HG03575 (cell line): ENCODE measurements at regions not wholly inside any gene's neighbourhood (a gene's known extent, or its start where the extent isn't known, plus 50 kb on each side); places are given as distances from the start of the nearest gene placed in this dataset.
"Not testable (repeated sequence)": the region's sequence is repeated elsewhere in the genome, so short reads cannot be mapped to it uniquely, and the experiment has no call there.

Source experiments
- ATAC-seq: cut with Tn5 transposase; IDR thresholded peaks from one replicate; pipeline ENCODE4 v1.9.1; 2021; ENCODE audit not compliant: unreplicated experiment, insufficient number of reproducible peaks, low FRiP score; ENCODE audit errors: extremely low read depth

GRCh38 chr6:154623391-154623790 lies 109.8 kb upstream of the SCAF8 start:
- ATAC-seq = no peak

DNA sequence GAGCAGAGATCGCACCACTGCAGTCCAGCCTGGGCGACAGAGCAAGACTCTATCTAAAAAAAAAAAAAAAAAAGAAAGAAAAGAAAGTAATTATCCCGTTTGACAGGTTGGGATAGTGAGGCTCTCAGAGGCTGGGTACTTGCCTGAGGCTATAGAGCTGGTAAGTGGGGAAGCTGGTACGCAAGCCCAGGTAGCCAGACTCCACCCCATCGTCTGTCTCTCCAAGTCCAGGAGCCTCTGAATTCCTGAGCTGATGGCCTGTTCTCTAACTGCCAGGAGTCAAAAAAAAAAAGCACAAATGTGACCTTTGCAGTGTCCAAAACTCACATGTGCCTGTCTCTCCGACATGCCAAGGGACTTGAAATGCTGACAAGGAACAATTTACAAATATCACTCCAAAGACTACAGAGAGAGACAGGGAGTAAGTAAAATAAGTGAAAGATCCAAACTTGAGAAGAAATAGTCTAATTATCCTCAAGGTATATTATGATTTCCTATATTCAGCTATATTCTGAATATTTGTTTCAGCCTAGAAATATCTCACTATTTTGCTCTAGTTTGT lies 109.1 kb upstream of the SCAF8 start:
- ATAC-seq = no peak

GRCh38 chr6:154624727-154625126 lies 108.5 kb upstream of the SCAF8 start:
- not testable (repeated sequence) for ATAC-seq

DNA sequence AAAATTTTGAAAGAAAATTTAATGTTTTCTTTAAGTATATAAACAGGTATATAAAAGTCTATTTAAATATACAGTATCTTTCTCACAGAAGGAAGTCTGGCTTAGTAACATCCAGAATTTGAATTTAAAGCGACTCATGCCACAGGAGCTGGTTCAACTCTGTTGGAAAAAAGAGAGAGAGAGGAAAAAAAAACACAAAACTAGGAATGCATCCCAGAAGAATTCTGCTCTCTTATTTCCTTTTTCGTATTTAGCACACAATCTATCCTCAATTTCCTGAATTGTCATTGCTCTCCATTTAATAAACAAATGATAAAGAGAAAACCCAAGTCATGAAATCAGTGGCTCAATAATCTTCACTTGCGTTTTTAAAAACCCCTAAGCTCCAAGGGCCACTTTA lies 107.5 kb upstream of the SCAF8 start:
- no peak for ATAC-seq

DNA sequence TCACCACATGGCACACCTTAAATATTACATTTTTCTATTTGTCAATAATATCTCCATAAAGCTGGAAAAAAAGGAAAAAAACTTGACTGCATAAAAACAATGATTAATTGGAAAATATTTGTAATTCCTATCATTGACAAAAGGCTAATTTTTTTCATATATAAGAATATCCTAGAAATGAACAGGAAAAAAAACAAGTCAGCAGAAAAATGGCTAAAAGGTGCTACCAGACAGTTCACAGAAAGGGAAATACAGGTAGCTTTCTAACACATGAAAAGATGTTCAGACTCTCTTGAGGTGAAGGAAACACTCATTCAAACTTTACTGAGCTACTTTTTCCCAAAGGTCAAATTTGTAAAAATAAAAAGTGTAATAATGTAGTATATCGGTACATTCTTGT lies 104.1 kb upstream of the SCAF8 start:
- ATAC-seq = no peak

- ATAC-seq = no peak
These were observed 101.1 kb upstream of the SCAF8 start for GRCh38 chr6:154632119-154632518.

DNA sequence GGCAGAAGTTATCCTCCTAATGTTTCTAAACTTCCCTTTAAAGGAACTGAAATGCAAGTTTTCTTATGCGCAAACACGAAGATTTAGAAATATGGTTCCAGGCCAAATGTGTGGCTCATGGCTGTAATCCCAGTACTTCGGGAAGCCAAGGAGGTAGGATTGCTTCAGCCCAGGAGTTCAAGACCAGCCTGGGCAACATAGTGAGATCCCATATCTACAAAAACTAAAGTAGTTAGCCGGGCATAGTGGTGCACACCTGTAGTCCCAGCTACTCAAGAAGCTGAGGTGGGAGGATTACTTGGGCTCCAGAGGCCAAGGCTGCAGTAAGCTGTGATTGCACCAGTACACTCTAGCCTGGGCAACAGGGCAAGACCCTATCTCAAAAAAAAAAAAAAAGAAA lies 95.8 kb upstream of the SCAF8 start:
- no peak for ATAC-seq

DNA sequence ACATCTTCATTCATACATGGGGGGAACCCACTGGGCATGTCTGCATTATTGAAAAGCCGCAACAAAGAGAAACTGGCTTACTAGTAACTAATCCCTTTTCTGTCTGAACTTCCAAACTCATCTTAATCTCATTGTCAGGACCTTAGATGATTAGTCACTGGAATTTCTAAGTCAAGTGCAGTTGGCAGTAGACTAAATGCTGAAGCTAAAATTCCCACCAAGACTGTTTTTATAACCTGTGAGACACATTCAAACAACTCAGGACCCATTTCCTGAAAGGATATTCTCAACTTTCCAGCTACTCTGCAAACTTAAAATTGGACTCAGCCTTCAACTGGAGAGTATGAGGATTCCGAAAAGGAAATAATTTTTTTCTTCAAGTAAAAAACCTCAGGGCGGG lies 94.8 kb upstream of the SCAF8 start:
- ATAC-seq = no peak

DNA sequence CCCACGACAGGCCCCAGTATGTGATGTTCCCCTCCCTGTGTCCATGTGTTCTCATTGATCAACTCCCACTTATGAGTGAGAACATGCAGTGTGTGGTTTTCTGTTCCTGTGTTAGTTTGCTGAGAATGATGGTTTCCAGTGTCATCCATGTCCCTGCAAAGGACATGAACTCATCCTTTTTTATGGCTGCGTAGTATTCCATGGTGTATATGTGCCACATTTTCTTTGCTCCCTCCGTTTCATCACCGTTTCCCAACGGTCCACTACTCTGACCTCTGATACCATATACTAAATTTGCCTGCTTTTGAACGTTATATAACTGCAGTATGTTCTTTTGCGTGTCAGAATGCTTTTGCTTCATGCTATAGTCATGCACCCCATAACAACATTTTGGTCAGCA lies 94.0 kb upstream of the SCAF8 start:
- not testable (repeated sequence) for ATAC-seq

DNA sequence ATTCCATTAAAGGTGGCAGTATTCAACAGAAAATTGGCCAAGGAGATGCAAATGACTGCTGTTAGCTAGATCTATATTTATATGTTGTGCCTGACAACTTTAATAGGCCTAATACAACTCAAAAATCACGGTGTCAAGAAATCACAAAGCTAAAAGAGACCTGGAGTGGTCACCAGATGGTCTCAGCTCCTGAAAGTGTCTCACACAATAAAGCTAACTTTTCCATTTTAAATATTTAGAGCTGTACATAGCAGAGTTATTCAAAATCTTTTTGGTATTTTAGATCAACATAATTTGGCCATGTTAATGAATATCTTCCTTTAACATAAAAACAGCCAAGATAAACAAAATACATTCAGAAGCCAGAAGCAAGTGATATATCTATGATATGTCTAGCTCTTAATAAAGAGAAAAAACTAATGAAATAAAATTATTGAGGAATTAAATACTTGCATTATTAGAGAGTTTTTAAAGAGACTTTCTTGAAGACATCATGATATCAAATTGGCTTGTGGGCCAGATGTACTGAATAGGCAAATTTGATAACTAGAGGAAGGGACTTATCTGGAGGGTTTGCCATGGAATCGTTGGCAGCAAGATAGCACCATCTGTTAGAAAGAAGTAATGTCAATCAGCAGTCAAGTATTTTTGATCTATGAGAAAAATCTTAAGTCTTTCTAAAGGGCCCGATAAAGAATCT lies 84.9 kb upstream of the SCAF8 start:
- no peak for ATAC-seq

DNA sequence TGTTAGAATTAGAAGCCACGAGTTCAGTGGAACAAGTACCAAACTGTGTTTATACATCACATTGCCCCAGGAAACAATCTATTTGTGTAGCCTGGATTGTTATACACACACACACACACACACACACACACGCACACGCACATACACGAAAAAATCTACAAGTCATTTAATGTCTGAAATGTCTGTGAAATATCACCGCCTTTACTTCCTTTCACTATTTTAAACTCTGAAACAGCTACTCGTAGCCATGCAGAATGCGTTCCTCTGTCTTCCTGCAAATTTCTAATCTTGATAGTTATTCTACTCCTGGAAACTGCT lies 84.4 kb upstream of the SCAF8 start:
- no peak for ATAC-seq

DNA sequence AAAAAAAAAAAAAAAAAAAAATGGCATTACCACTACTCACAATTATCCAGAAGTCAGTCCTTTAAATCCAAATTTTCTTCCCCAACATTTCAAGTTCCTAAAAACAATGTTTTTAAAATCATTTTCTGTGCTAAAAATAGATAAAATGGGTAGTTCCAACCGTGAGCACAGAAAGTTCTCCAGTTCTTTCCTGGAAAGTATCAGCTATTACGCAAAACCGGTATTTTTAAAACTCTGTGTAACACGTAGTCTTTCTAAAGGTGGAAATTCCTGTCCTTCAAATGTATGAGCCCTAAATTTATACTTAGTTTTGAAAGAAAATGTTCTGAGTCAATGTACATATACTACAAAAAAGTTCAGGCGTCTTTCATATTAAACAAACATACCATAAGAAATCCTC lies 83.5 kb upstream of the SCAF8 start:
- no peak for ATAC-seq

- ATAC-seq = no peak
These were observed 82.9 kb upstream of the SCAF8 start for GRCh38 chr6:154650351-154650750.

DNA sequence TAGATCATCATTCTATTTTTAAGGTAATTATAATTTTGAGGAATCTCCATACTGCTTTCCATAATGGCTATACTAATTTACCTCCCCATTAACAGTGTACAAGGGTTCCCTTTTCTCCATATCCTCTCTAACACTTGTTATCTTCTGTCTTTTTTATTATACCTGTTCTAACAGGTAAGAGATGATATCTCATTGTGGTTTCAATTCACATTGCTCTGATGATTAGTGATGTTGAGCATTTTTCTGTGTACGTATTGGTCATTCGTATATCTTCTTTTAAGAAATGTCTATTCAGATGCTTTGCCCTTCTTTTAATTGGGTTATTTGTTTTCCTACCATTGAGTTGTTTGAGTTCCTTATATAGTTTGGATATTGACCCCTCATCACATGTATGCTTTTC lies 81.6 kb upstream of the SCAF8 start:
- ATAC-seq = no peak

GRCh38 chr6:154653385-154653784 lies 79.8 kb upstream of the SCAF8 start:
- no peak for ATAC-seq

DNA sequence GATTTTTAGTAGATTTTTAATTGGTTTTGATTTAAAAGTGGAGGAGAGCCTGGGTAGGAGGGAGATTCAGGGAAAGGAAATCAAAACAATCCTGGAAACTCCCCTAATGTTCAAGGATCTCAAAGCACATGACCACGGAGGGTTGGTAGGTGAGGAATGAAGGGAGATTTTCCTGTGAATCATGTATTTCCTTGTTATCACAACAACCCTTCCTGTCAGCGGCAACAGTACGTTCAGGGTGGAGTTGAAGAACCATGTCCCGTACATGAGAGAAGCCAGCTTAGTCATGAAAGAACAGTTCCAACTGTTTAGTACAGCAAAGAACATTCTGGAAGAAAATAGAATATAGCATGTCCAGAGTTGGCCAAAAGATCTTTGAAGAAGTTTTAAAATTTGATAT lies 79.4 kb upstream of the SCAF8 start:
- no peak for ATAC-seq

GRCh38 chr6:154656660-154657059 lies 76.6 kb upstream of the SCAF8 start:
- ATAC-seq = no peak

DNA sequence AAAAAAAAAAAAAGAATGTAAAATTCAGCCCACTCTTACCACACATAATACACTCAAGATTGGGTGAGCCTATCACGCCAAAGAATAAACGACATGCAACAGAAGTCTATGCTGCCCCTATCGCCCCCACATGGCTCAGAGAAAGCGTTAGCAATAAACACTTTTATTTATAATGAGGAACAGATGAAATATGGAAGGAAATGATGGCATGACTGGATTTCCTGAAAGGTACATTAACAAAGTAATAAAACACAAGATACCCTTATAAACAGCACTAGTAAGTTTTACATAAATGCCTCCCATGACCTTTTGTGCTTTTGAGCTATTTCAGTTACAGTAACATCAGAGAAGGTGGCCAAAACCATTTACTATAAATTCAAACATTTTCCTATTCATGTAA lies 71.4 kb upstream of the SCAF8 start:
- no peak for ATAC-seq

DNA sequence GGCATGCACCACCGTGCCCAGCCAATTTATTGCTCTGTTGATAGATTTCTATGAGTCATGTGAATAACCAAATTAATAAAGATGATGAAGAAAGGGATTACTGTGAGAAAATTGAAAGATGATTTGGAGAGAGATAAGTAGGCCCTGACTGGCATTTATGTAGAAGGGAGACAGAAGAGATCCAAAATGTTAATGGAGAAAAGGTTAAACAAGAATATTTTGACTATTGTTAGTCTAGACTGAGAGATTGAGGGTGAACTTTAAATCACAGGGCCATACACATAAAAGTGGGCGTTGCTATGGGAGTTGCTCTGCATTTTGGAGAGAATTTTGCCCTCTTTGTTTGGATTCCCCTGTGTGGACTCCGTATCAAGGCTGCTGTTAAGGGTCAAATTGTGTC lies 68.9 kb upstream of the SCAF8 start:
- no peak for ATAC-seq

DNA sequence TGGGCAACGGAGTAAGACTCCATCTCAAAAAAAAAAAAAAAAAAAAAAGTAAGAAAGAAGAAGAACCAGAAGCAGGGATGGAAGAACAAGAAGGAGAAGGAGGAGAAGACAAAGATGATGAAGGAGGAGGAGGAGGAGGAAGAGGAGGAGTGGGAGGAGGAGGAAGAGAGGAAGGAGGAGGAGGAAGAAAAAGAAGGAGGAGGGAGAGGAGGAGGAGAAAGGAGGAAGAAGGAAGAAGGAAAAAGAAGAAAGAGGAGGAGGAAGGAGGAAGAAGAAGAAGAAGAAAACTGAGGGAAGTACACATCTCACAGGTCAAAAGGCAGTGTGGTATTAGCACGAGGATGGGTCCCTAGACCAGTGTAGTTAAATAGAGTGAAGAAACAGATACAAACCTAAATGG lies 65.1 kb upstream of the SCAF8 start:
- ATAC-seq = no peak

DNA sequence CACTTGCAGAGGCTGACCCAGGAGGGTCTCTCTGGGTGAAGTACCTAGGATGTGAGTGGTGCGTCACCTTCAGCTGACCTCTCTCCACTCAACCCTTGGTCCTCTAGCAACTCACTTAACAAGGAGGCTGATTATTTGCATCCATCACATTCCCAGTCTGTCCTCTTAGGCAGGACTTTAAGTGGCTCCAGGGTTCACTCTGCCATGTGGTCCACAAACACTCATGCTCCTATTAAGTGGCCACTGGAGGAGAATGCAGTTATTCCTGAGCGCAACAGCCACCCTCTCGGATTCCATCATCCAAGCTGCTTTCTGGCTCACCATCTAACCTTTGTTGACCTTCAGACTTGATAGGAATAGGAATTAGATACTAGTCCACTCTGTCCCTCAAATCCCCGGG lies 61.1 kb upstream of the SCAF8 start:
- no peak for ATAC-seq
